Spleen (tissue), 11 donors: ENCODE measurements at regions not wholly inside any gene's neighbourhood (a gene's known extent, or its start where the extent isn't known, plus 50 kb on each side); places are given as distances from the start of the nearest gene placed in this dataset.

Source experiments
- DNase-seq: peaks from one replicate; pipeline ENCODE4 v3.0.0-alpha.2; 2020
- H3K27ac ChIP-seq, 8 donors: fragments of 200-600 bp; sonication (generic) in 7 of 8; 1 replicate in 4 of 8; 2 replicates in 4 of 8; pipeline versions ENCODE4 v1.5.0 to v1.8.0; 2016 to 2021; ENCODE audit warnings: inconsistent platforms in 4 of 8, mild to moderate bottlenecking in 4 of 8, moderate library complexity in 1 of 8
- H3K27me3 ChIP-seq, 7 donors: fragments of 200-600 bp; sonication (generic) in 6 of 7; replicated peaks in 1 of 7; 1 replicate in 4 of 7; 2 replicates in 3 of 7; pipeline versions ENCODE4 v1.5.0 to v1.8.0; 2016 to 2021; ENCODE audit warnings: inconsistent platforms in 3 of 7, mild to moderate bottlenecking in 1 of 7
- H3K36me3 ChIP-seq, 6 donors: fragments of 200-600 bp; sonication (generic) in 5 of 6; 1 replicate in 4 of 6; 2 replicates in 2 of 6; pipeline versions ENCODE4 v1.5.0 to v1.8.0; 2016 to 2021; ENCODE audit warnings: inconsistent platforms in 2 of 6
- H3K4me1 ChIP-seq, 6 donors: fragments of 200-600 bp; sonication (generic) in 5 of 6; 1 replicate in 3 of 6; 2 replicates in 3 of 6; pipeline versions ENCODE4 v1.5.0 to v1.8.0; 2016 to 2021; ENCODE audit warnings: inconsistent platforms in 3 of 6
- H3K4me3 ChIP-seq, 8 donors: fragments of 200-600 bp; sonication (generic) in 7 of 8; 1 replicate in 4 of 8; 2 replicates in 4 of 8; pipeline versions ENCODE4 v1.5.0 to v1.8.0; 2016 to 2021; ENCODE audit warnings: inconsistent platforms in 4 of 8, mild to moderate bottlenecking in 4 of 8, moderate library complexity in 2 of 8
- H3K9me3 ChIP-seq, 8 donors: fragments of 200-600 bp; sonication (generic) in 7 of 8; 1 replicate in 4 of 8; 2 replicates in 4 of 8; pipeline versions ENCODE4 v1.5.0 to v1.8.0; 2016 to 2021; ENCODE audit warnings: inconsistent platforms in 4 of 8
- POLR2A ChIP-seq, 3 donors: fragments of 450-650 bp; IDR thresholded peaks; one replicate each; pipeline ENCODE4 v1.5.1; 2017; ENCODE audit warnings: antibody characterized with exemption in 3 of 3, mild to moderate bottlenecking in 1 of 3
- POLR2AphosphoS5 ChIP-seq, 3 donors: sonication (generic); formaldehyde crosslinking; IDR thresholded peaks; one replicate each; pipeline ENCODE4 v1.5.1; 2017; ENCODE audit warnings: antibody characterized with exemption in 3 of 3
- WGBS, 5 donors: extraction: QIAGEN DNeasy Blood & Tissue Kit in 3 of 5; methylation state at CpG; one replicate each; pipeline versions ENCODE4 v1.1.5 to v1.1.7; 2013 to 2018; 5-methylcytosine and 5-hydroxymethylcytosine counted together
- intact Hi-C: fragments of 100-400 bp; cut with DNase I; formaldehyde crosslinking; loops from one replicate; pipeline ENCODE4 v1.15.0; 2023; ENCODE audit warnings: low total_unique reads
- small RNA-seq, 4 donors: library from RNA; depleted of rRNA; stranded (forward); fragments of <200 nt; gene quantifications; one replicate each; pipeline ENCODE3, GENCODE V24; 2016
- TF ChIP-seq, protein P1 (sequence below), 11 experiments: fragments of 200-600 bp in 7 of 11; fragments of 450-650 bp in 4 of 11; sonication (generic) in 4 of 11; IDR thresholded peaks in 8 of 11; conservative IDR thresholded peaks in 3 of 11; 1 replicate in 7 of 11; 2 replicates in 4 of 11; pipeline versions ENCODE4 v1.4.0 to v1.8.0; 2016 to 2021; ENCODE audit warnings: antibody characterized with exemption in 11 of 11, inconsistent platforms in 4 of 11, mild to moderate bottlenecking in 1 of 11
- donor health status: healthy with polysubstance abuse.
- donor health status: DM: no; HTN: no; CAD: no; lungs with moderate emphysema.
- donor health status: DM: no; HTN: no; CAD: no.
- donor health status: Bipolar disorder and iron deficiency.
- donor health status: healthy.
- donor health status: DM: no; HTN: no; CAD: no.
- donor health status: DM: yes; HTN: yes; CAD: no.

- H3K27ac ChIP-seq, result no peak overlapping the region
- H3K9me3 ChIP-seq, result no peaks in the 10 kb centered on the region
- no peak for TF ChIP-seq POLR2AphosphoS5 (IDR thresholded peaks at IDR 0.05)
- no peak for TF ChIP-seq POLR2A (IDR thresholded peaks at IDR 0.05)
- TF ChIP-seq, protein P1, sequence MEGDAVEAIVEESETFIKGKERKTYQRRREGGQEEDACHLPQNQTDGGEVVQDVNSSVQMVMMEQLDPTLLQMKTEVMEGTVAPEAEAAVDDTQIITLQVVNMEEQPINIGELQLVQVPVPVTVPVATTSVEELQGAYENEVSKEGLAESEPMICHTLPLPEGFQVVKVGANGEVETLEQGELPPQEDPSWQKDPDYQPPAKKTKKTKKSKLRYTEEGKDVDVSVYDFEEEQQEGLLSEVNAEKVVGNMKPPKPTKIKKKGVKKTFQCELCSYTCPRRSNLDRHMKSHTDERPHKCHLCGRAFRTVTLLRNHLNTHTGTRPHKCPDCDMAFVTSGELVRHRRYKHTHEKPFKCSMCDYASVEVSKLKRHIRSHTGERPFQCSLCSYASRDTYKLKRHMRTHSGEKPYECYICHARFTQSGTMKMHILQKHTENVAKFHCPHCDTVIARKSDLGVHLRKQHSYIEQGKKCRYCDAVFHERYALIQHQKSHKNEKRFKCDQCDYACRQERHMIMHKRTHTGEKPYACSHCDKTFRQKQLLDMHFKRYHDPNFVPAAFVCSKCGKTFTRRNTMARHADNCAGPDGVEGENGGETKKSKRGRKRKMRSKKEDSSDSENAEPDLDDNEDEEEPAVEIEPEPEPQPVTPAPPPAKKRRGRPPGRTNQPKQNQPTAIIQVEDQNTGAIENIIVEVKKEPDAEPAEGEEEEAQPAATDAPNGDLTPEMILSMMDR (IDR thresholded peaks at IDR 0.05 in 8 of 11, conservative IDR thresholded peaks at IDR 0.05 in 3 of 11), result no peak
- intact Hi-C loops, result no loop called here
- no peaks in the 10 kb centered on the region for H3K27me3 ChIP-seq
- no peaks in the 10 kb centered on the region for H3K4me1 ChIP-seq
- 47 to 85% (median 73%) methylated on average over 1 of the region's 1 CpG for WGBS, 5 donors
- H3K36me3 ChIP-seq, result no peaks in the 10 kb centered on the region
- H3K4me3 ChIP-seq, result no peak overlapping the region
- DNase-seq, result no peak
Measured at GRCh38 chr4:119678761-119679160, 50.2 kb upstream of the PDE5A start.

Small RNA genes in the stretch of these regions (small RNA-seq; reads per million reads assigned to genes)
- gene RF00019, result 0 reads per million in 4 donors
